HEK293 (cell line): ENCODE measurements at regions not wholly inside any gene's neighbourhood (a gene's known extent, or its start where the extent isn't known, plus 50 kb on each side); places are given as distances from the start of the nearest gene placed in this dataset.

Source experiments
- CTCF ChIA-PET: fragments of 350-600 bp; formaldehyde crosslinking; extraction: SDS; loops from one replicate; lab custom pipeline; 2021; ENCODE audit warnings: antibody characterized with exemption; lab: Yijun Ruan, JAX
- POLR2A ChIA-PET: fragments of 300-600 bp; formaldehyde crosslinking; extraction: SDS; loops from one replicate; lab custom pipeline; 2020; ENCODE audit warnings: antibody characterized with exemption, inconsistent platforms; lab: Yijun Ruan, JAX
- H3K27ac ChIP-seq: fragments of 200-500 bp; sonication (Bioruptor generic); 2 replicates; pipeline ENCODE4 v1.5.1; 2014; ENCODE audit warnings: low read depth, low read length, control low read depth, inconsistent platforms; ENCODE audit errors: extremely low read depth
- H3K36me3 ChIP-seq, 2 experiments: fragments of 200-500 bp in 1 of 2; sonication (Bioruptor generic) in 1 of 2; 1 replicate in 1 of 2; 2 replicates in 1 of 2; pipeline ENCODE4 v1.5.1; 2014 to 2017; ENCODE audit warnings: inconsistent platforms in 2 of 2, low read length in 2 of 2; ENCODE audit not compliant: control insufficient read depth in 2 of 2, insufficient read depth in 1 of 2
- H3K4me1 ChIP-seq: fragments of 200-500 bp; sonication (Bioruptor generic); 2 replicates; pipeline ENCODE4 v1.5.1; 2014; ENCODE audit warnings: mild to moderate bottlenecking, low read length, inconsistent platforms; ENCODE audit not compliant: control insufficient read depth, insufficient read depth
- H3K4me3 ChIP-seq: 2 replicates; pipeline ENCODE4 v1.5.1; 2011; ENCODE audit warnings: low read depth, mild to moderate bottlenecking, control low read depth, low read length, moderate library complexity
- H3K9me3 ChIP-seq: fragments of 200-500 bp; sonication (Bioruptor generic); 2 replicates; pipeline ENCODE4 v1.5.1; 2014; ENCODE audit warnings: low read depth, low read length, inconsistent platforms; ENCODE audit not compliant: control insufficient read depth, insufficient read depth
- HOXD13 ChIP-seq: sonication (generic); formaldehyde crosslinking; IDR thresholded peaks from 2 replicates; pipeline ENCODE4 v1.8.0; 2022; ENCODE audit warnings: missing genetic modification reagents, borderline replicate concordance
- KLF10 ChIP-seq: fragments of 450-650 bp; IDR thresholded peaks from 2 replicates; pipeline ENCODE4 v1.5.1; 2018; ENCODE audit warnings: missing biosample characterization, mild to moderate bottlenecking, missing genetic modification characterization
- REPIN1 ChIP-seq: fragments of 450-650 bp; formaldehyde crosslinking; IDR thresholded peaks from 2 replicates; pipeline ENCODE4 v1.5.1; 2017; ENCODE audit warnings: missing biosample characterization, missing genetic modification characterization, low read depth
- SP7 ChIP-seq: fragments of 450-650 bp; formaldehyde crosslinking; IDR thresholded peaks from 2 replicates; pipeline ENCODE4 v1.5.1; 2016; ENCODE audit warnings: missing biosample characterization, missing genetic modification characterization
- TSHZ1 ChIP-seq: fragments of 450-650 bp; formaldehyde crosslinking; IDR thresholded peaks from 2 replicates; pipeline ENCODE4 v1.5.1; 2016; ENCODE audit warnings: missing biosample characterization, missing genetic modification characterization, borderline replicate concordance
- WT1 ChIP-seq: fragments of 450-650 bp; formaldehyde crosslinking; IDR thresholded peaks from 2 replicates; pipeline ENCODE4 v1.5.1; 2016; ENCODE audit warnings: missing biosample characterization, missing genetic modification characterization
- YY1 ChIP-seq: fragments of 450-650 bp; formaldehyde crosslinking; IDR thresholded peaks from 2 replicates; pipeline ENCODE4 v1.5.1; 2018; ENCODE audit warnings: missing biosample characterization, missing genetic modification characterization
- ZBTB20 ChIP-seq: fragments of 450-650 bp; formaldehyde crosslinking; IDR thresholded peaks from 2 replicates; pipeline ENCODE4 v1.5.1; 2016; ENCODE audit warnings: missing biosample characterization, missing genetic modification characterization
- ZFP41 ChIP-seq: fragments of 450-650 bp; formaldehyde crosslinking; IDR thresholded peaks from 2 replicates; pipeline ENCODE4 v1.5.1; 2016; ENCODE audit warnings: missing biosample characterization, missing genetic modification characterization, borderline replicate concordance
- ZNF10 ChIP-seq: fragments of 450-650 bp; formaldehyde crosslinking; IDR thresholded peaks from 2 replicates; pipeline ENCODE4 v1.5.1; 2017; ENCODE audit warnings: missing biosample characterization, missing genetic modification characterization
- ZNF121 ChIP-seq: fragments of 450-650 bp; formaldehyde crosslinking; IDR thresholded peaks from 2 replicates; pipeline ENCODE4 v1.5.1; 2016; ENCODE audit warnings: missing biosample characterization, missing genetic modification characterization
- ZNF138 ChIP-seq: fragments of 450-650 bp; formaldehyde crosslinking; IDR thresholded peaks from 2 replicates; pipeline ENCODE4 v1.5.1; 2016; ENCODE audit warnings: missing biosample characterization, missing genetic modification characterization, borderline replicate concordance
- ZNF155 ChIP-seq: fragments of 450-650 bp; formaldehyde crosslinking; IDR thresholded peaks from 2 replicates; pipeline ENCODE4 v1.5.1; 2016; ENCODE audit warnings: missing biosample characterization, missing genetic modification characterization
- ZNF16 ChIP-seq: fragments of 450-650 bp; formaldehyde crosslinking; IDR thresholded peaks from 2 replicates; pipeline ENCODE4 v1.5.1; 2016; ENCODE audit warnings: low read depth, missing biosample characterization, missing genetic modification characterization
- ZNF169 ChIP-seq: fragments of 450-650 bp; formaldehyde crosslinking; IDR thresholded peaks from 2 replicates; pipeline ENCODE4 v1.5.1; 2016; ENCODE audit warnings: missing biosample characterization, missing genetic modification characterization
- ZNF2 ChIP-seq: fragments of 450-650 bp; formaldehyde crosslinking; IDR thresholded peaks from 2 replicates; pipeline ENCODE4 v1.5.1; 2016; ENCODE audit warnings: missing biosample characterization, missing genetic modification characterization
- ZNF214 ChIP-seq: fragments of 450-650 bp; formaldehyde crosslinking; IDR thresholded peaks from 2 replicates; pipeline ENCODE4 v1.5.1; 2017; ENCODE audit warnings: missing biosample characterization, mild to moderate bottlenecking, missing genetic modification characterization, borderline replicate concordance
- ZNF221 ChIP-seq: fragments of 450-650 bp; formaldehyde crosslinking; IDR thresholded peaks from 2 replicates; pipeline ENCODE4 v1.5.1; 2017; ENCODE audit warnings: missing biosample characterization, missing genetic modification characterization, borderline replicate concordance
- ZNF266 ChIP-seq: fragments of 450-650 bp; formaldehyde crosslinking; IDR thresholded peaks from 2 replicates; pipeline ENCODE4 v1.5.1; 2016; ENCODE audit warnings: missing biosample characterization, missing genetic modification characterization, low read depth
- ZNF335 ChIP-seq: fragments of 450-650 bp; formaldehyde crosslinking; conservative IDR thresholded peaks from 2 replicates; pipeline ENCODE4 v1.5.1; 2016; ENCODE audit warnings: missing biosample characterization, missing genetic modification characterization
- ZNF398 ChIP-seq: fragments of 450-650 bp; formaldehyde crosslinking; IDR thresholded peaks from 2 replicates; pipeline ENCODE4 v1.5.1; 2017; ENCODE audit warnings: missing biosample characterization, missing genetic modification characterization
- ZNF514 ChIP-seq: fragments of 450-650 bp; formaldehyde crosslinking; IDR thresholded peaks from 2 replicates; pipeline ENCODE4 v1.5.1; 2016; ENCODE audit warnings: missing biosample characterization, missing genetic modification characterization
- ZNF560 ChIP-seq: fragments of 450-650 bp; formaldehyde crosslinking; IDR thresholded peaks from 2 replicates; pipeline ENCODE4 v1.5.1; 2017; ENCODE audit warnings: missing biosample characterization, missing genetic modification characterization, borderline replicate concordance
- ZNF600 ChIP-seq: fragments of 450-650 bp; formaldehyde crosslinking; IDR thresholded peaks from 2 replicates; pipeline ENCODE4 v1.5.1; 2016; ENCODE audit warnings: missing biosample characterization, missing genetic modification characterization
- ZNF654 ChIP-seq: fragments of 450-650 bp; formaldehyde crosslinking; IDR thresholded peaks from 2 replicates; pipeline ENCODE4 v1.5.1; 2016; ENCODE audit warnings: low read depth, missing biosample characterization, missing genetic modification characterization
- ZNF707 ChIP-seq: fragments of 450-650 bp; formaldehyde crosslinking; IDR thresholded peaks from 2 replicates; pipeline ENCODE4 v1.5.1; 2016; ENCODE audit warnings: missing biosample characterization, missing genetic modification characterization
- ZNF776 ChIP-seq: fragments of 450-650 bp; formaldehyde crosslinking; IDR thresholded peaks from 2 replicates; pipeline ENCODE4 v1.5.0; 2017; ENCODE audit warnings: missing biosample characterization, missing genetic modification characterization, borderline replicate concordance
- ZNF785 ChIP-seq: fragments of 450-650 bp; formaldehyde crosslinking; IDR thresholded peaks from 2 replicates; pipeline ENCODE4 v1.5.1; 2016; ENCODE audit warnings: missing biosample characterization, missing genetic modification characterization
- ZNF830 ChIP-seq: fragments of 450-650 bp; IDR thresholded peaks from 2 replicates; pipeline ENCODE4 v1.5.0; 2018; ENCODE audit warnings: missing biosample characterization, missing genetic modification characterization, low read depth, mild to moderate bottlenecking, moderate library complexity
- TF ChIP-seq, protein P1 (sequence below): fragments of 450-650 bp; formaldehyde crosslinking; IDR thresholded peaks from 2 replicates; pipeline ENCODE4 v1.5.1; 2016; ENCODE audit warnings: missing biosample characterization, missing genetic modification characterization, low read depth

DNA sequence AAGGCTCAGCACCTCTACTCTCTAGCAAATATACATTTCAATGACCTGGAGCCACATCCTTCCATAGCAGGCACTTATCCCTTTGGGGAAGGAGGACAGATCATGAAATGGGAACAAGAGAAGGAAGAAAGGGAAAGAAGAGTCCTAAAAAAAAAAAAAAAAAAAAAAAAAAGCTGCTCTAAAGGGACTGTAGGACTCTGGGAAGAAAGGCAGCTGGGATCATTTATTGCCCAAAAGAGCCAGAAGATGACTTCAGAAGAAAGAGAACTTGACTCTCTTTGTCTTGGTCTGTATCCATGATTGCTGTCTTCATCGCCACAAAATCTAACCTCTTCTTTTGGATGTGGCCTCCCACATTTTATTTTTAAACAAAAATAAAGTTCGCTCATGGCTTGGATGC is 203.6 kb upstream of the CELF2 start:
- CTCF ChIA-PET: no interaction called here
- POLR2A ChIA-PET: no interaction called here
- Histone ChIP-seq H3K27ac (no peak overlapping the region), H3K4me1 (no peaks in the 10 kb centered on the region), H3K36me3 (no peaks in the 10 kb centered on the region), H3K9me3 (no peaks in the 10 kb centered on the region)
- no peak for TF ChIP-seq ZNF830 (tag by site-specific recombination)
- TF ChIP-seq ZNF514 (tag by site-specific recombination): no peak
- TF ChIP-seq ZNF221 (tag by site-specific recombination): no peak
- no peak for TF ChIP-seq ZNF10 (tag by site-specific recombination)
- no peak for TF ChIP-seq ZNF2 (tag by site-specific recombination)
- TF ChIP-seq ZNF335 (tag by site-specific recombination): no peak
- TF ChIP-seq KLF10 (tag by site-specific recombination): no peak
- no peak for TF ChIP-seq WT1 (tag by site-specific recombination)
- TF ChIP-seq ZNF654: no peak
- TF ChIP-seq ZNF169 (tag by site-specific recombination): no peak
- no peak for TF ChIP-seq ZBTB20 (tag by site-specific recombination)
- TF ChIP-seq, all 188 proteins: peak for 0
- H3K4me3 ChIP-seq: no peak overlapping the region

GRCh38 chr10:10816447-10816846 is 201.2 kb upstream of the CELF2 start:
- no peaks in the 10 kb centered on the region for H3K4me1 ChIP-seq
- TF ChIP-seq YY1 (no peak), ZNF776 (no peak), SP7 (tag by site-specific recombination) (no peak), ZFP41 (tag by site-specific recombination) (no peak), REPIN1 (tag by site-specific recombination) (no peak), ZNF138 (no peak), ZNF335 (tag by site-specific recombination) (no peak), HOXD13 (CRISPR knock-in tag) (no peak), ZNF266 (no peak), ZNF214 (no peak), ZNF600 (tag by site-specific recombination) (no peak), ZNF398 (tag by site-specific recombination) (no peak), TSHZ1 (tag by site-specific recombination) (no peak), ZNF121 (tag by site-specific recombination) (no peak), ZNF785 (tag by site-specific recombination) (no peak), ZNF16 (tag by site-specific recombination) (no peak), ZNF155 (tag by site-specific recombination) (no peak), ZNF707 (tag by site-specific recombination) (no peak), ZNF560 (tag by site-specific recombination) (no peak)
- TF ChIP-seq, protein P1, sequence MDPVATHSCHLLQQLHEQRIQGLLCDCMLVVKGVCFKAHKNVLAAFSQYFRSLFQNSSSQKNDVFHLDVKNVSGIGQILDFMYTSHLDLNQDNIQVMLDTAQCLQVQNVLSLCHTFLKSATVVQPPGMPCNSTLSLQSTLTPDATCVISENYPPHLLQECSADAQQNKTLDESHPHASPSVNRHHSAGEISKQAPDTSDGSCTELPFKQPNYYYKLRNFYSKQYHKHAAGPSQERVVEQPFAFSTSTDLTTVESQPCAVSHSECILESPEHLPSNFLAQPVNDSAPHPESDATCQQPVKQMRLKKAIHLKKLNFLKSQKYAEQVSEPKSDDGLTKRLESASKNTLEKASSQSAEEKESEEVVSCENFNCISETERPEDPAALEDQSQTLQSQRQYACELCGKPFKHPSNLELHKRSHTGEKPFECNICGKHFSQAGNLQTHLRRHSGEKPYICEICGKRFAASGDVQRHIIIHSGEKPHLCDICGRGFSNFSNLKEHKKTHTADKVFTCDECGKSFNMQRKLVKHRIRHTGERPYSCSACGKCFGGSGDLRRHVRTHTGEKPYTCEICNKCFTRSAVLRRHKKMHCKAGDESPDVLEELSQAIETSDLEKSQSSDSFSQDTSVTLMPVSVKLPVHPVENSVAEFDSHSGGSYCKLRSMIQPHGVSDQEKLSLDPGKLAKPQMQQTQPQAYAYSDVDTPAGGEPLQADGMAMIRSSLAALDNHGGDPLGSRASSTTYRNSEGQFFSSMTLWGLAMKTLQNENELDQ (tag by site-specific recombination): no peak
- TF ChIP-seq, all 188 proteins: peak for 0
- H3K36me3 ChIP-seq: no peaks in the 10 kb centered on the region
- H3K27ac ChIP-seq: no peak overlapping the region
- POLR2A ChIA-PET: no interaction called here
- CTCF ChIA-PET: interaction anchor here (0.6 kb wide), 1 partner anchor 436 kb away, joined by 3 read pairs; no protein-coding TSS in a partner anchor
- H3K4me3 ChIP-seq: no peak overlapping the region
- no peaks in the 10 kb centered on the region for H3K9me3 ChIP-seq
